SK-N-MC (cell line): ENCODE measurements at regions not wholly inside any gene's neighbourhood (a gene's known extent, or its start where the extent isn't known, plus 50 kb on each side); places are given as distances from the start of the nearest gene placed in this dataset.
"Not testable (repeated sequence)": the region's sequence is repeated elsewhere in the genome, so short reads cannot be mapped to it uniquely, and the experiment has no call there.

Experiments
- DNase-seq: peaks from one replicate; pipeline ENCODE4 v3.0.0-alpha.2; 2011; ENCODE audit warnings: low read depth, low spot score
- H3K27ac ChIP-seq: fragments of 200-600 bp; sonication (generic); 2 replicates; pipeline ENCODE4 v1.5.1; 2016; ENCODE audit warnings: mixed run types
- H3K36me3 ChIP-seq: fragments of 200-600 bp; sonication (generic); 2 replicates; pipeline ENCODE4 v1.6.1; 2017; ENCODE audit warnings: antibody characterized with exemption, low read length, mixed read lengths; ENCODE audit not compliant: insufficient read depth
- H3K4me3 ChIP-seq: fragments of 200-600 bp; sonication (generic); 2 replicates; pipeline ENCODE4 v1.5.1; 2016
- H3K9ac ChIP-seq: fragments of 200-600 bp; sonication (generic); 2 replicates; pipeline ENCODE4 v1.8.0; 2017; ENCODE audit warnings: mixed run types, mixed read lengths; ENCODE audit not compliant: insufficient read length
- H3K9me3 ChIP-seq: fragments of 200-600 bp; sonication (generic); 2 replicates; pipeline ENCODE4 v1.6.1; 2017; ENCODE audit warnings: low read depth, mild to moderate bottlenecking, antibody characterized with exemption, low read length, moderate library complexity, mixed read lengths
- EZH2 ChIP-seq: fragments of 200-600 bp; sonication (generic); IDR thresholded peaks from one replicate; pipeline ENCODE4 v1.6.1; 2017; ENCODE audit warnings: antibody characterized with exemption
- FOXP2 ChIP-seq: optimal IDR thresholded peaks from 2 replicates; pipeline ENCODE3; 2011; ENCODE audit warnings: mild to moderate bottlenecking, moderate library complexity; ENCODE audit not compliant: insufficient read depth; ENCODE audit errors: extremely low read length, control extremely low read depth
- POLR2AphosphoS5 ChIP-seq: IDR thresholded peaks from 2 replicates; pipeline ENCODE4 v1.6.1; 2012; ENCODE audit warnings: mild to moderate bottlenecking, low read depth, low read length, borderline replicate concordance

- H3K27ac ChIP-seq = no peak overlapping the region
- H3K4me3 ChIP-seq = no peak overlapping the region
- H3K9ac ChIP-seq = no peak overlapping the region
- no peak for DNase-seq
- H3K36me3 ChIP-seq = no peaks in the 10 kb centered on the region
- TF ChIP-seq FOXP2 (no peak), POLR2AphosphoS5 (no peak), EZH2 (no peak)
- no peaks in the 10 kb centered on the region for H3K9me3 ChIP-seq
Measured at GRCh38 chr13:34721631-34722595, 220.2 kb upstream of the NBEA start.

GRCh38 chr13:34722922-34723321 lies 219.1 kb upstream of the NBEA start:
- no peak for DNase-seq
- TF ChIP-seq EZH2 = no peak
- TF ChIP-seq FOXP2 = no peak
- TF ChIP-seq POLR2AphosphoS5 = no peak
- no peaks in the 10 kb centered on the region for H3K9me3 ChIP-seq
- no peaks in the 10 kb centered on the region for H3K36me3 ChIP-seq
- no peak overlapping the region for H3K4me3 ChIP-seq
- no peak overlapping the region for H3K9ac ChIP-seq
- H3K27ac ChIP-seq = no peak overlapping the region

DNA sequence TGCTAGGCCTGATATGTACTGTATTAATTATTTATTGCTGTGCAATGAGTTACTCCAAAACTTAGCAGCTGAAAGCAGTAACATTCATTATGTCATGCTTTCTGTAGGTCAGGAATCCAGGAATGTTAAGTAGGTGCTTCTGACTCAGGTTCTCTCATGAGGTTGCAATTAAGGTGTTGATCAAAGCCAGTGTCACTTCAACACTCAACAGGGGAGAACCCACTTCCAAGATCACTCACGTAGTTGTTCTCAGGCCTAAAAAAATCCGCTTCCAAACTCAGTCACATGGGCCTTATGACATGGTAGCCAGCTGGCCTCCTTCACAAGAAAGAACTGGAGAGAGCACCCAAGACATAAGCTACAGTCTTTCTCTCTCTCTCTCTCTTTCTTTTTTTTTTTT lies 211.1 kb upstream of the NBEA start:
- Histone ChIP-seq H3K4me3 (no peak overlapping the region), H3K9ac (no peak overlapping the region), H3K9me3 (no peaks in the 10 kb centered on the region), H3K27ac (no peak overlapping the region), H3K36me3 (no peaks in the 10 kb centered on the region)
- TF ChIP-seq EZH2 = no peak
- TF ChIP-seq FOXP2 = no peak
- no peak for TF ChIP-seq POLR2AphosphoS5
- DNase-seq = no peak

DNA sequence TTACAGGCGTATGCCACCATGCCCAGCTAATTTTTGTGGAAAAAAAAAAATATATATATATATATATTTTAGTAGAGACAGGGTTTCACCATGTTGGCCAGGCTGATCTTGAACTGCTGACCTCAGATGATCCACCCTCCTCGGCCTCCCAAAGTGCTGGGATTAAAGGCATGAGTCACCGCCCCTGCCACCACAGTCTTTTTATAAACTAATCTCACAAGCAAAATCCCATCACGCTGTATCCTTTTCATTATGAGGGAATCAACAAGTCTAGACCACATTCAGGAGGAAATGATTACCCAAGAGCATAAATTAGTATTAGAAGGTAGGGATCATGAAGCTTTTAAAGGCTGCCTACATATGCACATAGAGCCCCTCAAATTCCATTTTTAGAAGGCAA lies 210.6 kb upstream of the NBEA start:
- Histone ChIP-seq H3K4me3 (no peak overlapping the region), H3K36me3 (no peaks in the 10 kb centered on the region), H3K9me3 (no peaks in the 10 kb centered on the region), H3K9ac (no peak overlapping the region), H3K27ac (no peak overlapping the region)
- no peak for DNase-seq
- TF ChIP-seq FOXP2 = no peak
- no peak for TF ChIP-seq EZH2
- TF ChIP-seq POLR2AphosphoS5 = no peak

- no peak overlapping the region for H3K27ac ChIP-seq
- H3K9ac ChIP-seq = no peak overlapping the region
- TF ChIP-seq POLR2AphosphoS5 (no peak), FOXP2 (no peak), EZH2 (no peak)
- no peaks in the 10 kb centered on the region for H3K36me3 ChIP-seq
- no peak overlapping the region for H3K4me3 ChIP-seq
- DNase-seq = no peak
- H3K9me3 ChIP-seq = no peaks in the 10 kb centered on the region
Measured at GRCh38 chr13:34733721-34734120, 208.3 kb upstream of the NBEA start.

- H3K9ac ChIP-seq = no peak overlapping the region
- no peaks in the 10 kb centered on the region for H3K36me3 ChIP-seq
- no peak overlapping the region for H3K27ac ChIP-seq
- no peak for DNase-seq
- H3K4me3 ChIP-seq = no peak overlapping the region
- no peaks in the 10 kb centered on the region for H3K9me3 ChIP-seq
- TF ChIP-seq EZH2 (no peak), FOXP2 (no peak), POLR2AphosphoS5 (no peak)
Measured at GRCh38 chr13:34734932-34735331, 207.1 kb upstream of the NBEA start.

DNA sequence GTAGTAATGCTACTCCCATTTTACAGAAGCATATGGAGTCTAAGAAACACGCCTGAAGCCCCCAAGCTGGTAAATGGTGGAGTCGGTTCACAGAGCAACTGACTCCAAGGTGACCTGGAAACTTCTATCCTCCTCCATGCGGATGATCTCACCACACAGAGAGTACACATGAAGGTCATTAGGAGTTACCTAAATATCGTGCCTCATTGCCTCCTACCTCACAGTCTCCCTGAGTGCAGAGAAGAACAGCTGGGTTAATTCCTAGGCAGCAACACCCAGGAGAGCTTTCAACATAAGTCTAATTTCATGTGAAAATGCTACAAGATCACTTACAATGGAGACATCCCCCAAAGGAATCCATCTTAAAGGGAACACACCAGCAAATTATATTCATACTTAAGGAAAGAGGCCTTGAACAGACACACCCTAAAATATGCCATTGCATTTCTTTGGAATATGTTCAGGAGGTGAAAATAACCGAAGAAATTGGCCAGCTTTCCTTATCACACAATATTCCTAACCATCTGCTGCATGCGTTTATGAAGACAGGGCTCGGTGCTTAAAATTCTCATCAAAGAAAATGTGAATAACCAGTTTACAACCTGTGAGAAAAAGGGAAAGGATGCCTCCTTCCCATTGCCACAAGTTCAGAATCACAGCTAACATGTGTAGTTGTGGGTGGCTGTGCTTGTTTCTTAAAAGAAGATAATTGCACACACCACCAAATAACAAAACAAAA lies 203.6 kb upstream of the NBEA start:
- no peak overlapping the region for H3K4me3 ChIP-seq
- no peak overlapping the region for H3K27ac ChIP-seq
- no peak for DNase-seq
- no peaks in the 10 kb centered on the region for H3K9me3 ChIP-seq
- H3K9ac ChIP-seq = no peak overlapping the region
- TF ChIP-seq FOXP2 (no peak), POLR2AphosphoS5 (no peak), EZH2 (no peak)
- H3K36me3 ChIP-seq = no peaks in the 10 kb centered on the region

- H3K9ac ChIP-seq, H3K9me3 ChIP-seq, DNase-seq, H3K4me3 ChIP-seq, H3K27ac ChIP-seq, H3K36me3 ChIP-seq: not testable (repeated sequence)
Measured at GRCh38 chr13:34747056-34747455, 195.0 kb upstream of the NBEA start.
